ENCODE measurements at regions not wholly inside any gene's neighbourhood (a gene's known extent, or its start where the extent isn't known, plus 50 kb on each side); places are given as distances from the start of the nearest gene placed in this dataset.

DNA sequence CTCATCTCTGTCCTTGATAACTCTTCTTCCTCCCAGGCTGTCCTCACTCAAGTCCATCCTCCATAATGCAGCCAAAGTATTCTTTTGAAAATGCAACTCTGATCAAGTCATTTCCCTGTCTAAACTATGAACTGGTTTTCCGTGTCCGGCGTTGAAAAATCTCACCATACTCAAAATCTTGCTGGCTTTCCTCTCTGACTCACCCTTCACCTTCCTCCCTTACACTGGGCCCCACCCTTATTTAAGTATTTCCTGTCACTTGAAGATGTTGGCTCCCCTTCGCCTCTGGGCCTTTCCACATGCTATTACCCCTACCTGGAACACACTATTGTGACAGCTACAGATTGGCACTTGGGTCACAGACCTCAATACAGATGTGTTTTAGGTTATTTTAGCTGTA, 515.6 kb downstream of the INHBA start:
- DNase-seq (ENCODE audit: low read depth in 2 of 2) = peak in 1 of 2 donors; percentile 74

GRCh38 chr7:41185851-41186250, 517.0 kb downstream of the INHBA start:
- DNase-seq (ENCODE audit: low read depth in 2 of 2) = no peak

DNA sequence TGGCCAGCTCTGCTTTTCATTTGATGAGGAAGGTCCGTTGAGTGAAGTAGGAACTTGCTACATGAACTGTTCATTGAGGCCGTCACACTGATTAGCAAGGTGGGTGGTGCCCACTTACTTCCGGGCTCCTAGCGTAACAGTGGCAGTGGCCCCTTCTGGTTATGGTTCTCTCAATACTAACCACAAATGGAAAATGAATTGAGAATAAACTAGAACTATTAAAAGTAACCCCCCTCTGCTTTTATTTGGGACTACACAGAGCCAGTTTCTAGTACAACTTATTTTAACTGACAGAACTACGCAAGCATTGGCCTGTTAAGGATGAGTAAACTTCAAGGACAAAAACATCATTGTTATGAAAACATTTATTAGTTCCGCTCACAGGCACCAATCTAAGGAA, 519.1 kb downstream of the INHBA start:
- no peak for DNase-seq (ENCODE audit: low read depth in 2 of 2)

DNA sequence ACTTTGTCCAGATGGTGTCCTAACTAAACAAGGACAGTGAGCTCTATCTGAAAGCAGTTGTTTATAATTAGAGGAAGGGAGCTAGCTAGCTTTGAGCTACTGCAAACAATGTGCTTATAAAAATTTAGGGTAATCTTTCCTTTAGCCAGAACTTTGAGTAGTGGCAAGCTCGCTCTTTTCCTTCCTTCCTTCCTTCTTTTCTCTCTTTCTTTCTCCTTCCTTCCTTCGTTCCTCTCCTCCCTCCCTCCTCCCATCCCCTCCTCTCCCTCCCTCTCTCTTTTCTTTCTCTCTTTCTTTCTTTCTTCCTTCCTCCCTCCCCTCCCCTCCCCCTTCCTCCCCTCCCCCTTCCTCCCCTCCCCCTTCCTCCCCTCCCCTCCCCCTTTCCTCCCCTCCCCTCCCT, 520.1 kb downstream of the INHBA start:
- no peak for DNase-seq (ENCODE audit: low read depth in 2 of 2)

GRCh38 chr7:41175435-41175834, 527.5 kb downstream of the INHBA start:
- no peak for DNase-seq (ENCODE audit: low read depth in 2 of 2)

- no peak for DNase-seq (ENCODE audit: low read depth in 2 of 2)
Observed at GRCh38 chr7:41174521-41174920, 528.4 kb downstream of the INHBA start.

- DNase-seq (ENCODE audit: low read depth in 2 of 2) = no peak
Observed at GRCh38 chr7:41170466-41170865, 532.4 kb downstream of the INHBA start.

GRCh38 chr7:41169317-41169716, 533.6 kb downstream of the INHBA start:
- DNase-seq (ENCODE audit: low read depth in 2 of 2) = peak; percentile 5 to 77

DNA sequence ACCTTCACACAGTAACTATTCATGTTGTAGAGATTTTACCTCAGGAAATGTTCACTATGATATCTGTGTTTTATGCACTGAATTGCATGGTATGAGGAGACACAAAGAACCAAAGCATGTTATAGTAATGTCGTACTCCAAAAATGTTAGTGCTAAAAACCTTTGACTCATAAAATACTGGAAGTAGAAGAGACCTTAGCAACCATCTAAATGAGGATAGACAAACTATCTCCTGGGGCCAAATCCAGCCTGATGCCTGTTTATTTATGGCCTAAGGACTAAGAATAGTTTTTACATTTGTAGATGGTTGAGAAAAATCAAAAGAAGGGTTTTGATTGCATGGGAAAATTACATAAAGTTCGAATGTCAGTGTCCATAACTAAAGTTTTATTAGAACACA, 535.1 kb downstream of the INHBA start:
- no peak for DNase-seq (ENCODE audit: low read depth in 2 of 2)

DNA sequence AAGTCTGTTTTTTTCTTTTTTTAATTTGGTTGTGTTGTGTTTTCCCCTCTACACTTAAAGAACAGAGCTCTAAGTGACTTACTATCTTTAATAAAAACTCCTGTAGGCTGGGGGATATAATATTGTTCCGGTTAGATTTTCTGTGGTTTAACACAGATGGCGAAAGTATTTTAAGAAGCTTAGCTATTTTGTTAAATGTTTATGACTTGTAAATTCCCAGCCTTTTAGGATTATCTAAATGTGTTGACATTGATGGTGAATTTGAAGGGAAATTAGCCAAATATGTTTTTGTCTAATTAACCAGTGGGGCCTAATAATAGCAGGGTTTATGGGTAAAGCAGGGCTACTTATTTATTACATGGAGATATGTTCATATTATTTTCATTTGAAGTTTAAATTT, 538.5 kb downstream of the INHBA start:
- DNase-seq (ENCODE audit: low read depth in 2 of 2) = no peak

GRCh38 chr7:41163991-41164390, 538.9 kb downstream of the INHBA start:
- no peak for DNase-seq (ENCODE audit: low read depth in 2 of 2)

- no peak for DNase-seq (ENCODE audit: low read depth in 2 of 2)
Observed at GRCh38 chr7:41162612-41163011, 540.3 kb downstream of the INHBA start.

DNA sequence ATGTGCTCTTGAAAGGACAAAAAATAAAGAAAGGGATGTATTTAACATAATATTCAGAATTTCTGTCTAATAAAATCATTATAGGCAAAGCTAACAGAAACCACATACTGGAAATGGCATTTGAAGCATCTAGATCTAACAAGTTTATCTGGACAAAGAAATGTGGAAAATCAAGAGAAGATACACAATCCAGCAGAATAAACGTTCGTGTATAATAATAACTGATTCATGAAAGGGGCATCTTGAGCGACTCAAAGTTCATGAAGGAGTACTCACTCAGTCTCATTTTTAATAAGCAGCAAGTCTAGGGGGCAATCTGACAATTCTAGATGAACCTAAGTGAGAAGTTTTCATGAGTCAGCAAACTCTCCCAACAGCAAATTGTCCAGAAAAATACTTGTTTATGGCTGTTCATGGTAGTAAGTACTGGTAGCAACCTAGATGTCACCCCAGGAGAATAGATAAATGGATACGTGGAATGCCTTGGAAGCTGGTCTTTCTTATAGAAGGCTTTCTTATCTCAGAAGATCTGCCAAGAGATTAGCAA, 541.8 kb downstream of the INHBA start:
- DNase-seq (ENCODE audit: low read depth in 2 of 2) = no peak

DNA sequence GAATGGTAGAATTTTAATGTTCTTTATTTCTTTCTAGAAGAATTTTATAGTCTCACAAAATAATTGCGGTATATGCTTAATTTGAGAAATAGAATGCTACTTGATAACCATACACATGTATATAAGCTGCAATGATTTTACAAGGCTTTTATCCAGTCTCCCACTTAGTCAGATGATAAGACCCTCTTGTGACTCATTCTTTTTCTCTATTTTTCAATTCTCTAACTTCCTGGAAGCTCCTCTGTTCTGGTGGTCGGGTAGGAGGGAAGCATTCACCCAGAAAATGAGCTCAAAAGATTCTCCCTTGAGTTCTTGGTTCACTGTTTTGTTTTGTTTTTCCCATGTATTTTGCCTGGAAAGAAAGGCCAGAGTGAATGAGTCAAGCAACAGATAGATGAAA, 546.6 kb downstream of the INHBA start:
- no peak for DNase-seq (ENCODE audit: low read depth in 2 of 2)

DNA sequence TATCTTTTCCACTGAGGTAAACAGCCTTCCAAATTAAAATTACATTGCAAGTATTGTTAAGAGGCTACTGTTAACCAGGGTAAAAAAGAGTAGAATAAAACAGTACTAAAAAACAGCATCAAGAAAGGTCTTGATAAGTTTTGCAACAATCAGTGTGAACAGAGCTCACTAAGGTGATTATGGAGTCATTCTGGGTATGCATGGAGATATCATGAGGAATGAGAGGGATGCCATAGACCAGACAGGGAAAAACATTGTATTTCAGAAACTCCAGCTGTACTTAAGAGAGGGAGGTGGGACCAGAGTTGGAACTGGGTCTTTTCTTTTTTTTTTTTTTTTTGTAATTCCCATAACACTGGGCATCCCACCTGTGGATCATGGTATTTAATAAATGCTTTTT, 549.6 kb downstream of the INHBA start:
- DNase-seq (ENCODE audit: low read depth in 2 of 2) = no peak

DNA sequence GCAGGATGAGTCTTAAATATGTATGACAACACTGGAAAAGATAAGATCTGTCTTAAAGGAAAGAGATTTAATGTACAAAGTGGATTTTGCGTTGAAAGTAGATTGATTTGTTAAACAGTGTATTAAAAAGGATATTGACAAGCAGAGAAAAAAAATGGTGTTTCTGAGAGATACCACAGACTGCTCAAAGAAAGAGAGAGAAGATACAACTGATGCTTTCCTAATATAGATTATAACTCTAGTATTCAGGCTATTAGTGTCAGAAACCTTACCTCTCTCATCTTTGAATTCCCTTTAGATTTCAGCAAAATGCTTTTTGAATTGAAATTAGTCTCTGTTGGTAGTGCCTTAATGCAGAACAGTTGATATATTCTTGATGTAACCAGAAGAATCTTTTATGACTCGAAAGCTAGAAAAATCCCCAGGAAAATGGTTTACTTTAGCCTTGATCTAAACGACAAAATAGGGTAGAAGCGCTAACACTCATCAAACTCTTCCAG, 550.7 kb downstream of the INHBA start:
- DNase-seq (ENCODE audit: low read depth in 2 of 2) = no peak

- DNase-seq (ENCODE audit: low read depth in 2 of 2) = no peak
Observed at GRCh38 chr7:41149576-41149975, 553.3 kb downstream of the INHBA start.

- peak in 1 of 2 donors; percentile 51 for DNase-seq (ENCODE audit: low read depth in 2 of 2)
Observed at GRCh38 chr7:41148521-41148951, 554.4 kb downstream of the INHBA start.

- DNase-seq (ENCODE audit: low read depth in 2 of 2) = no peak
Observed at GRCh38 chr7:41147606-41148485, 555.0 kb downstream of the INHBA start.

DNA sequence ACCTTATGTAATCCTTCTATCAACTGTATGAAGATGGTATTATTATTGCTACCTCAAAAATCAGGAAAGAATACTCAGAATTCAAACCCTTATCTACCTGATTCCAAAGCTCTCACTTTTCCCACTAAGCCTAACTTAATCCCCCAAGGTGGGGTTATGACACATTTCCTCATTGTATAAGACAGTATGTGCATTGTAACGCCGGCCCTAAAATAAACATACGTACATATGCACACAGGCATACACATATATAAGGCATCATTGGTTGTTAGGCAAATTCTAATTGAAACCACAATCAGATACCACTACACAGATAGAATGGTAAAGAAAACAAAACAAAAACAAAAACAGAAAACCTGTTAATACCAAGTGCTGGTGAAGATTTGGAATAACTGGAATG, 556.5 kb downstream of the INHBA start:
- no peak for DNase-seq (ENCODE audit: low read depth in 2 of 2)

- DNase-seq (ENCODE audit: low read depth in 2 of 2) = no peak
Observed at GRCh38 chr7:41145656-41146055, 557.2 kb downstream of the INHBA start.

GRCh38 chr7:41142904-41143473, 559.9 kb downstream of the INHBA start:
- no peak for DNase-seq (ENCODE audit: low read depth in 2 of 2)

GRCh38 chr7:41139789-41140188, 563.1 kb downstream of the INHBA start:
- DNase-seq (ENCODE audit: low read depth in 2 of 2) = no peak

Measured in dermis microvascular lymphatic vessel endothelial cell (primary cell).